ENCODE measurements at regions not wholly inside any gene's neighbourhood (a gene's known extent, or its start where the extent isn't known, plus 50 kb on each side); places are given as distances from the start of the nearest gene placed in this dataset.

DNA sequence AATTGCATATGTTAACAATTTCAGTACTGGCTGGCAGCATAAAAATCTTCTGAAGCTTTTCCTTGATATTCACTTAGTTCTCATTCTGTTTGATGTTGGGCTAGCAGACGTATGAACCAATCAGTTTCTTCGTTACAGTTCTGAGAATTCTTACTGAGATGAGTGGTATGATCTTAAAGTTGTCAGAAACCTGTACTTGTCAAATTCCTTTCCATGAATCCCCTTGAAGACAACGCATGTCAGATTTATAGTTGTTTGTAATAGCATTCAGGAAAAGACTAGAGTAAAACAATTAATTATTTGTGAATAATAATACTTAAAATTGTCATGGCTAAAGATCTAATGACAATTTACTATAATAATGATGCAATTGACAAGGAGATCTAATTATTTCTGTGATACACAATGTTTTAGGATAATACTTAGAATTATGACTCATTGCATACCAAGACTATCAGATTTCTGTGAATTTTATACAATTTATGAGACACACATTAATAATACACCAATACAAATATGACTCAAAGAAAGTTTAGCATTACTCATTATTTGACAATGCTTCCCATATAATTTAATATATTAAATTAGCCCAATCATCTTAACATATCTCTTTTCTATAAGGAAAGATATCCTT is 447.2 kb downstream of the RFC3 start:
- Histone ChIP-seq H3K36me3 (ENCODE audit: control insufficient read depth in 1 of 2, insufficient read depth in 2 of 2, low read length in 2 of 2) (no peaks in the 10 kb centered on the region), H4K20me1 (ENCODE audit: insufficient read depth) (no peaks in the 10 kb centered on the region), H3K27me3 (ENCODE audit: insufficient read depth, low read length) (no peaks in the 10 kb centered on the region), H3K4me3 (replicated peaks in 1 of 2; ENCODE audit: low read depth in 1 of 2, low read length in 2 of 2) (no peak overlapping the region), H3K79me2 (ENCODE audit: insufficient read depth, low read length) (no peaks in the 10 kb centered on the region), H3K9me2 (ENCODE audit: insufficient read depth) (no peaks in the 10 kb centered on the region), H3K27ac (ENCODE audit: low read depth, low read length) (no peak overlapping the region), H3K9ac (ENCODE audit: low read length) (no peak overlapping the region), H3K4me2 (ENCODE audit: low read length) (no peak overlapping the region), H2AFZ (ENCODE audit: low read depth, low read length, poor library complexity, severe bottlenecking) (no peak overlapping the region), H3K9me3 (ENCODE audit: control insufficient read depth in 1 of 2, insufficient read depth in 1 of 2, low read depth in 1 of 2, low read length in 2 of 2) (no peaks in the 10 kb centered on the region), H3K4me1 (ENCODE audit: control insufficient read depth in 1 of 2, insufficient read depth in 2 of 2, low read length in 2 of 2) (no peaks in the 10 kb centered on the region)
- BruUV-seq (replicated peaks), result no TSS peak
- intact Hi-C loops (cut with micrococcal nuclease), result no loop called here
- ATAC-seq (no peak), DNase-seq (ENCODE audit: low read depth, low spot score) (no peak)
- ChIA-PET POLR2A (no interaction called here), CTCF (no interaction called here), RAD21 (ENCODE audit: low non-redundant PET in 1 of 2, low total read pairs in 2 of 2, uncharacterized antibody in 2 of 2, unreplicated experiment in 2 of 2) (no interaction called here)
- TF ChIP-seq POLR2A (IDR thresholded peaks at IDR 0.05; ENCODE audit: borderline replicate concordance, extremely low read depth, insufficient read depth, insufficient read length), result no peak
- TF ChIP-seq FOSL1 (IDR thresholded peaks at IDR 0.05; ENCODE audit: low read depth), result no peak
- no peak for TF ChIP-seq ZBTB33 (IDR thresholded peaks at IDR 0.05; ENCODE audit: extremely low read depth, insufficient replicate concordance, low read length)
- TF ChIP-seq, protein P1, sequence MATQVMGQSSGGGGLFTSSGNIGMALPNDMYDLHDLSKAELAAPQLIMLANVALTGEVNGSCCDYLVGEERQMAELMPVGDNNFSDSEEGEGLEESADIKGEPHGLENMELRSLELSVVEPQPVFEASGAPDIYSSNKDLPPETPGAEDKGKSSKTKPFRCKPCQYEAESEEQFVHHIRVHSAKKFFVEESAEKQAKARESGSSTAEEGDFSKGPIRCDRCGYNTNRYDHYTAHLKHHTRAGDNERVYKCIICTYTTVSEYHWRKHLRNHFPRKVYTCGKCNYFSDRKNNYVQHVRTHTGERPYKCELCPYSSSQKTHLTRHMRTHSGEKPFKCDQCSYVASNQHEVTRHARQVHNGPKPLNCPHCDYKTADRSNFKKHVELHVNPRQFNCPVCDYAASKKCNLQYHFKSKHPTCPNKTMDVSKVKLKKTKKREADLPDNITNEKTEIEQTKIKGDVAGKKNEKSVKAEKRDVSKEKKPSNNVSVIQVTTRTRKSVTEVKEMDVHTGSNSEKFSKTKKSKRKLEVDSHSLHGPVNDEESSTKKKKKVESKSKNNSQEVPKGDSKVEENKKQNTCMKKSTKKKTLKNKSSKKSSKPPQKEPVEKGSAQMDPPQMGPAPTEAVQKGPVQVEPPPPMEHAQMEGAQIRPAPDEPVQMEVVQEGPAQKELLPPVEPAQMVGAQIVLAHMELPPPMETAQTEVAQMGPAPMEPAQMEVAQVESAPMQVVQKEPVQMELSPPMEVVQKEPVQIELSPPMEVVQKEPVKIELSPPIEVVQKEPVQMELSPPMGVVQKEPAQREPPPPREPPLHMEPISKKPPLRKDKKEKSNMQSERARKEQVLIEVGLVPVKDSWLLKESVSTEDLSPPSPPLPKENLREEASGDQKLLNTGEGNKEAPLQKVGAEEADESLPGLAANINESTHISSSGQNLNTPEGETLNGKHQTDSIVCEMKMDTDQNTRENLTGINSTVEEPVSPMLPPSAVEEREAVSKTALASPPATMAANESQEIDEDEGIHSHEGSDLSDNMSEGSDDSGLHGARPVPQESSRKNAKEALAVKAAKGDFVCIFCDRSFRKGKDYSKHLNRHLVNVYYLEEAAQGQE (IDR thresholded peaks at IDR 0.05; ENCODE audit: low read depth), result no peak
- no peak for TF ChIP-seq ELF1 (IDR thresholded peaks at IDR 0.05; ENCODE audit: borderline replicate concordance, low read depth)
- no peak for TF ChIP-seq ZNF274 (IDR thresholded peaks at IDR 0.05; ENCODE audit: low read depth, low read length)
- TF ChIP-seq JUND (IDR thresholded peaks at IDR 0.05), result no peak
- TF ChIP-seq EGR1 (IDR thresholded peaks at IDR 0.05; ENCODE audit: low read depth), result no peak
- TF ChIP-seq, protein P2, sequence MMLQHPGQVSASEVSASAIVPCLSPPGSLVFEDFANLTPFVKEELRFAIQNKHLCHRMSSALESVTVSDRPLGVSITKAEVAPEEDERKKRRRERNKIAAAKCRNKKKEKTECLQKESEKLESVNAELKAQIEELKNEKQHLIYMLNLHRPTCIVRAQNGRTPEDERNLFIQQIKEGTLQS (IDR thresholded peaks at IDR 0.05), result no peak
- TF ChIP-seq TCF7L2 (IDR thresholded peaks at IDR 0.05; ENCODE audit: borderline replicate concordance, extremely low read depth, insufficient read depth, insufficient read length), result no peak
